Vagina (tissue), 2 donors: ENCODE measurements at regions not wholly inside any gene's neighbourhood (a gene's known extent, or its start where the extent isn't known, plus 50 kb on each side); places are given as distances from the start of the nearest gene placed in this dataset.

Experiments used
- DNase-seq, 2 donors: peaks; one replicate each; pipeline ENCODE4 v3.0.0-alpha.2; 2017; ENCODE audit errors: extremely low spot score in 2 of 2
- H3K27ac ChIP-seq: fragments of 200-600 bp; sonication (generic); one replicate; pipeline ENCODE4 v1.5.1; 2019
- H3K27me3 ChIP-seq: fragments of 200-600 bp; sonication (generic); one replicate; pipeline ENCODE4 v1.5.1; 2019
- H3K36me3 ChIP-seq, 2 donors: fragments of 200-600 bp; sonication (generic); one replicate each; pipeline ENCODE4 v1.5.1; 2017 to 2019
- H3K4me1 ChIP-seq: fragments of 200-600 bp; sonication (generic); one replicate; pipeline ENCODE4 v1.5.1; 2019
- H3K4me3 ChIP-seq, 2 donors: fragments of 200-600 bp; sonication (generic); 1 replicate in 1 of 2; 2 replicates in 1 of 2; pipeline ENCODE4 v1.5.1; 2016 to 2019
- H3K9me3 ChIP-seq: fragments of 200-600 bp; sonication (generic); one replicate; pipeline ENCODE4 v1.5.1; 2019
- POLR2A ChIP-seq, 2 donors: fragments of 450-650 bp; IDR thresholded peaks; one replicate each; pipeline ENCODE4 v1.6.1; 2017; ENCODE audit warnings: antibody characterized with exemption in 2 of 2, mild to moderate bottlenecking in 2 of 2, moderate library complexity in 2 of 2
- POLR2AphosphoS5 ChIP-seq, 2 donors: sonication (generic); formaldehyde crosslinking; IDR thresholded peaks; one replicate each; pipeline ENCODE4 v1.9.0; 2017; ENCODE audit warnings: antibody characterized with exemption in 2 of 2, mild to moderate bottlenecking in 2 of 2, low read depth in 1 of 2; ENCODE audit not compliant: insufficient read depth in 1 of 2
- intact Hi-C: fragments of 100-400 bp; cut with DNase I; formaldehyde crosslinking; loops from one replicate; pipeline ENCODE4 v1.15.1; 2023
- TF ChIP-seq, protein P1 (sequence below), 3 experiments: fragments of 450-650 bp in 2 of 3; fragments of 200-600 bp in 1 of 3; sonication (generic) in 1 of 3; IDR thresholded peaks; one replicate each; pipeline ENCODE4 v1.5.1; 2017 to 2019; ENCODE audit warnings: antibody characterized with exemption in 3 of 3, mild to moderate bottlenecking in 2 of 3, moderate library complexity in 2 of 3

DNA sequence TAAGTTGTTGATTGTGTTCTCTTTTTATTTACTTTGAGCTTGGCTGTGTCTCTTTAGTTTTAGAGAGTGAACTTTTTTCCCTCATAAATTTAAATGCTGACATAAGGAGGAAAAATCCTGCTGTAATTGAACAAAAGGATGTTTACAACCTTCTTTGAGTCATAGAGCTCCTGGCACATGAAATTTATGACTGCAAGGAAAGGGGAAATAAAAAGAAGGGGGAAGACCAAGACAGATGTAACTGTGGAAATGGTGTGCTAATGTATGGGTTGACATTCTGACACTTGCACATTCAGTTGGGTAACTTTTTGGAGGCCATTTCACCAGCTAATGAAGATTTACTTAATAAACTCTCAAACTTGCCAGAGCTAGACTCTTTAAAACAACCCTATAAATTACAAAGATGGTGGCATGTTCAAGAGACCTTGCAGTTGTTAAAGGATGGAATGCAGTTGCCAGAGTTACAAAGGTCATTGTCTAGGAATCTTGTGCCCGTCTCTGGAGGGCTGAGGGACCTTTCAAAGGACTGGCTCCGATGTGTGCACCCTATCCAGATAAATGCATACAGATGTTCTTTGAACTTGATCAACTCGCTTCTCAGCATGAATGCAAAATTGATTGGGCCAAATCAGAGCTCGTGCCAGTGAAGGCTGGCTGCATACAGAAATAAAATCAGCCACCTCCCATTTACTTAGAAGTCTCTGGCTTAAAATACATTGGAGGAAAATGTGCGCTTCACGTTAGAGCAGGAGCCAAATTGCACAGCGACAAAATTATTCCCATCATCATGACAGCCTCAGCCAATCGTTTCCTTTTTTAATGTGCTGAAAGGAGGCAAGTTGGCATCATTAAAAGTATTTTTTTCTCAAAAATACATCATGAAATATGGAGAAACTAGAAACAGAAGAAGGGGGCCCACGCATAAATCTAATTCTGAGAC lies 289.0 kb upstream of the XYLT1 start:
- H3K4me1 ChIP-seq: peaks cover 16% of the 10 kb centered on the region
- DNase-seq: no peak
- H3K9me3 ChIP-seq: no peaks in the 10 kb centered on the region
- no peaks in the 10 kb centered on the region for H3K36me3 ChIP-seq
- H3K27ac ChIP-seq: no peak overlapping the region
- H3K4me3 ChIP-seq: no peak overlapping the region
- TF ChIP-seq POLR2AphosphoS5 (IDR thresholded peaks at IDR 0.05; ENCODE audit: insufficient read depth in 1 of 2, low read depth in 1 of 2) (no peak), POLR2A (IDR thresholded peaks at IDR 0.05) (no peak)
- TF ChIP-seq, protein P1, sequence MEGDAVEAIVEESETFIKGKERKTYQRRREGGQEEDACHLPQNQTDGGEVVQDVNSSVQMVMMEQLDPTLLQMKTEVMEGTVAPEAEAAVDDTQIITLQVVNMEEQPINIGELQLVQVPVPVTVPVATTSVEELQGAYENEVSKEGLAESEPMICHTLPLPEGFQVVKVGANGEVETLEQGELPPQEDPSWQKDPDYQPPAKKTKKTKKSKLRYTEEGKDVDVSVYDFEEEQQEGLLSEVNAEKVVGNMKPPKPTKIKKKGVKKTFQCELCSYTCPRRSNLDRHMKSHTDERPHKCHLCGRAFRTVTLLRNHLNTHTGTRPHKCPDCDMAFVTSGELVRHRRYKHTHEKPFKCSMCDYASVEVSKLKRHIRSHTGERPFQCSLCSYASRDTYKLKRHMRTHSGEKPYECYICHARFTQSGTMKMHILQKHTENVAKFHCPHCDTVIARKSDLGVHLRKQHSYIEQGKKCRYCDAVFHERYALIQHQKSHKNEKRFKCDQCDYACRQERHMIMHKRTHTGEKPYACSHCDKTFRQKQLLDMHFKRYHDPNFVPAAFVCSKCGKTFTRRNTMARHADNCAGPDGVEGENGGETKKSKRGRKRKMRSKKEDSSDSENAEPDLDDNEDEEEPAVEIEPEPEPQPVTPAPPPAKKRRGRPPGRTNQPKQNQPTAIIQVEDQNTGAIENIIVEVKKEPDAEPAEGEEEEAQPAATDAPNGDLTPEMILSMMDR (IDR thresholded peaks at IDR 0.05): no peak
- no peaks in the 10 kb centered on the region for H3K27me3 ChIP-seq
- intact Hi-C loops: no loop called here

DNA sequence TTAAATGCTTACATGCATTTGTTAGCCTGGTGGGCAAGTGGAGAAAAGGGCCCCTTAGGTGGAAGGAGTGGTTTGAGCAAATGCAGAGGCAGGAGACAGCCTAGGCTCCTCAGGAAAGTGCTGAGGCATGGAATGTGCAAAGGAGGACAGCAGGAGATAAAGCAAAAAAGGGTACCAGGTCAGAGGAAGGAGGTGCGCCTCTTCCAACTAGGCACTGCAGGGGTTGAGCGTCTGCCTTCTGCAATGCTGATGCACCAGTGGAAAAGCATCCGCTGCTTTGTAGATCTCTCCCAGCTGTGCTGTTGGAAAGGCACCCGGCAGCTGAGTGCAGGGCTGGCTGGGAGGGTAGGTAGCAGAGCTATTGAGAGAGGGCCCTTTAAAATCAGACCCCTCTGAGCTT lies 287.0 kb upstream of the XYLT1 start:
- intact Hi-C loops: no loop called here
- H3K27ac ChIP-seq: no peak overlapping the region
- TF ChIP-seq, protein P1 (IDR thresholded peaks at IDR 0.05): no peak
- no peak for TF ChIP-seq POLR2A (IDR thresholded peaks at IDR 0.05)
- no peak for TF ChIP-seq POLR2AphosphoS5 (IDR thresholded peaks at IDR 0.05; ENCODE audit: insufficient read depth in 1 of 2, low read depth in 1 of 2)

DNA sequence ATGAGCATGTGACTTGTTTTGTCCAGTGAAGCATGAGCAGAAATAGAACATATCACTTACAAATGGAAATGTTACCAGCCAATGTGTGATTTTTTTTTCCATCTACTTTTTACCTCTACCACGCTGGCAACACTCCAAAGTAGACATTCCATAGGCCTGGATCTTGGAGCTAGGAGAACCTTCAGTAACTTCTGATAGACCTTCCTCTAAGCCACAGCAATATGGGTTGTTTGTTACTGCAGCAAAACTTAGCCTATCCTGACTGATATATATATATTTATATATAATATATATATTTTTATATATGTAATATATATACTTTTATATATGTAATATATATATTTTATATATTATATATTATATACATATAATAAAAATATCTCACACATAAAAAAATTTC lies 284.4 kb upstream of the XYLT1 start:
- Histone ChIP-seq H3K4me3 (no peak overlapping the region), H3K9me3 (no peaks in the 10 kb centered on the region), H3K36me3 (no peaks in the 10 kb centered on the region), H3K27me3 (no peaks in the 10 kb centered on the region), H3K4me1 (peaks cover 12% of the 10 kb centered on the region), H3K27ac (no peak overlapping the region)
- intact Hi-C loops: no loop called here
- DNase-seq: no peak
- TF ChIP-seq POLR2A (IDR thresholded peaks at IDR 0.05): no peak
- TF ChIP-seq, protein P1 (IDR thresholded peaks at IDR 0.05): no peak
- no peak for TF ChIP-seq POLR2AphosphoS5 (IDR thresholded peaks at IDR 0.05; ENCODE audit: insufficient read depth in 1 of 2, low read depth in 1 of 2)

More for the DNA sequence above, 287.0 kb upstream of the XYLT1 start:
- H3K4me1 ChIP-seq: peaks cover 16% of the 10 kb centered on the region
- DNase-seq: no peak
- no peaks in the 10 kb centered on the region for H3K27me3 ChIP-seq
- H3K9me3 ChIP-seq: no peaks in the 10 kb centered on the region
- no peak overlapping the region for H3K4me3 ChIP-seq
- no peaks in the 10 kb centered on the region for H3K36me3 ChIP-seq

DNA sequence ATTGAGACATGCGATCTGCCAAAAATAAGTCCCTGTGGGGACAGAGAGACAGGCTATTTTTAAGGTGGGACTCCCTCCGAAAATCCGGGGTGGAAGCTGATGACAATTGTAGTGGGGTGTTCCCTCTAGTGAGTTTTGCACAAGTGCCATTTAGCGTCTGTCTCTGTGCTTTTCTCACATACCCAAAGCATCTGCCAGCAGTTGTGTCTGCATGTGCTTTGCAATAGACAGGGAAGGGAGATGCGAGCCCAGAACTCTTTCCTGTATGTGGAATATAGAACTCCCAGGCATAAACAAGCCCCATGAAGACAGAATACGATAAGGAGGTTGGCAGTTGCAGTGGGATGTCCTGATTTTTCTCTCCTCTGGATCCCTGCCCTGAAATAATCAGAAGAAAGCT lies 282.7 kb upstream of the XYLT1 start:
- TF ChIP-seq POLR2A (IDR thresholded peaks at IDR 0.05) (no peak), POLR2AphosphoS5 (IDR thresholded peaks at IDR 0.05; ENCODE audit: insufficient read depth in 1 of 2, low read depth in 1 of 2) (no peak)
- TF ChIP-seq, protein P1 (IDR thresholded peaks at IDR 0.05): no peak
- Histone ChIP-seq H3K4me1 (no peaks in the 10 kb centered on the region), H3K9me3 (no peaks in the 10 kb centered on the region), H3K36me3 (no peaks in the 10 kb centered on the region), H3K27me3 (no peaks in the 10 kb centered on the region), H3K27ac (no peak overlapping the region), H3K4me3 (no peak overlapping the region)
- DNase-seq: no peak
- intact Hi-C loops: loop anchor here (5.0 kb wide), 1 partner anchor 1699 kb away; no protein-coding TSS in a partner anchor

GRCh38 chr16:17749706-17750105 lies 278.9 kb upstream of the XYLT1 start:
- TF ChIP-seq POLR2AphosphoS5 (IDR thresholded peaks at IDR 0.05; ENCODE audit: insufficient read depth in 1 of 2, low read depth in 1 of 2) (no peak), POLR2A (IDR thresholded peaks at IDR 0.05) (no peak)
- TF ChIP-seq, protein P1 (IDR thresholded peaks at IDR 0.05): no peak
- Histone ChIP-seq H3K9me3 (no peaks in the 10 kb centered on the region), H3K4me3 (no peak overlapping the region), H3K36me3 (no peaks in the 10 kb centered on the region), H3K4me1 (no peaks in the 10 kb centered on the region), H3K27me3 (no peaks in the 10 kb centered on the region), H3K27ac (no peak overlapping the region)
- intact Hi-C loops: loop anchor here (5.0 kb wide), 1 partner anchor 1703 kb away; no protein-coding TSS in a partner anchor
- DNase-seq: no peak
